WTC11 (cell line): ENCODE measurements at regions not wholly inside any gene's neighbourhood (a gene's known extent, or its start where the extent isn't known, plus 50 kb on each side); places are given as distances from the start of the nearest gene placed in this dataset.

Experiments
- ATF1 ChIP-seq: sonication (generic); formaldehyde crosslinking; IDR thresholded peaks from 2 replicates; pipeline ENCODE4 v1.8.1; 2023; ENCODE audit warnings: mild to moderate bottlenecking, moderate library complexity, missing genetic modification reagents
- CREB1 ChIP-seq: sonication (generic); formaldehyde crosslinking; IDR thresholded peaks from 2 replicates; pipeline ENCODE4 v1.8.0; 2023; ENCODE audit warnings: mild to moderate bottlenecking, missing genetic modification reagents
- ELF4 ChIP-seq: sonication (generic); formaldehyde crosslinking; IDR thresholded peaks from 2 replicates; pipeline ENCODE4 v1.8.1; 2022; ENCODE audit warnings: low read depth, mild to moderate bottlenecking, moderate library complexity, missing genetic modification reagents
- TEAD4 ChIP-seq: sonication (generic); formaldehyde crosslinking; IDR thresholded peaks from 2 replicates; pipeline ENCODE4 v1.8.0; 2022; ENCODE audit warnings: mild to moderate bottlenecking, missing genetic modification reagents
- ZNF423 ChIP-seq: fragments of 250-450 bp; sonication (Bioruptor Pico); IDR thresholded peaks from 2 replicates; pipeline ENCODE4 v2.1.2; 2022; ENCODE audit warnings: mild to moderate bottlenecking, moderate library complexity
- TF ChIP-seq, protein P1 (sequence below): fragments of 250-450 bp; sonication (Bioruptor Pico); conservative IDR thresholded peaks from 2 replicates; pipeline ENCODE4 v1.9.0; 2021; ENCODE audit warnings: mild to moderate bottlenecking
- TF ChIP-seq, protein P2 (sequence below): sonication (generic); formaldehyde crosslinking; IDR thresholded peaks from 2 replicates; pipeline ENCODE4 v1.8.0; 2022; ENCODE audit warnings: mild to moderate bottlenecking, missing genetic modification reagents

DNA sequence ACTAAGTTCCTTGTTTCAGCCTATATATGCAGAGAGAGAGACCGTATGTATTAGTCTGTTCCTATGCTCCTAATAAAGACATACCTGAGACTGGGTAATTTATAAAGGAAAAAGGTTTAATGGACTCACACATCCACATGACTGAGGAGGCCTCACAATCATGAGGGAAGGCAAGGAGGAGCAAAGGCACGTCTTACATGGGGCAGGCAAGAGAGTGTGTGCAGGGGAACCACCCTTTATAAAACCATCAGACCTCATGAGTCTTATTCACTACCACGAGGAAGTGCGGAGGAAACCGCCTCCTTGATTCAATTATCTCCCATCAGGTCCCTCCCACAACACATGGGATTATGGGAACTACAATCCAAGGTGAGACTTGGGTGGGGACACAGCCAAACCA is 73.8 kb downstream of the TMEM18 start:
- no peak for TF ChIP-seq ATF1 (CRISPR knock-in tag)
- no peak for TF ChIP-seq ZNF423
- TF ChIP-seq CREB1 (CRISPR knock-in tag), result no peak
- TF ChIP-seq, protein P1, sequence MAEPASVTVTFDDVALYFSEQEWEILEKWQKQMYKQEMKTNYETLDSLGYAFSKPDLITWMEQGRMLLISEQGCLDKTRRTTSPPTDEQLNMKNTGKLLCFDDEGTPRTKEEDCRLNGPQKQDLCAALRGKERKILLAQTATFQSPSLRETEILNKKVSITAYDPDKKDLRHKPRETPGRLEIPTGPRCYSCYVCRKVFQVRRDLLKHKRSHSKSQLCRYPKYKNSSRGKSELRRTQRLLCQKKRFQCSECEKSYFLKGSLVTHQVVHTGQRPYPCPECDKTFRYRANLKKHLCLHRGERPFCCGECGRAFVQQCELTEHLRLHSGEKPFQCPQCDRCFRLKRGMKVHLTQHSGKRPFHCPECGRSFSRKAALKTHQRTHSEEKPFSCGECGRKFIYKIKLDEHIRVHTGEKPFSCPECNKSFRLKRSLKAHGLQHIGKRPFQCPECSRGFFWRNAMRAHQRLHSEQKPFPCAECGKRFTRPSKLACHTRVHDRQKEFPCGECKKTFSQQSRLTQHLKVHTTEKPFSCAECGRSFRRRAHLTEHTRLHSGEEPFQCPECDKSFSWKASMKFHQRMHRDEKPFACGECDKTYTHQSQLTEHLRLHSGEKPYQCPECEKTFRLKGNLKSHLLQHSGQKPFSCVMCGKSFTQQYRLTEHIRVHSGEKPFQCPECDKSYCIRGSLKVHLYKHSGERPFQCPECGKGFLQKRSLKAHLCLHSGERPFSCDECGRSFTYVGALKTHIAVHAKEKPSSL (CRISPR knock-in tag), result no peak
- TF ChIP-seq, protein P2, sequence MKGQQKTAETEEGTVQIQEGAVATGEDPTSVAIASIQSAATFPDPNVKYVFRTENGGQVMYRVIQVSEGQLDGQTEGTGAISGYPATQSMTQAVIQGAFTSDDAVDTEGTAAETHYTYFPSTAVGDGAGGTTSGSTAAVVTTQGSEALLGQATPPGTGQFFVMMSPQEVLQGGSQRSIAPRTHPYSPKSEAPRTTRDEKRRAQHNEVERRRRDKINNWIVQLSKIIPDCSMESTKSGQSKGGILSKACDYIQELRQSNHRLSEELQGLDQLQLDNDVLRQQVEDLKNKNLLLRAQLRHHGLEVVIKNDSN (CRISPR knock-in tag), result no peak
- TF ChIP-seq ELF4, result no peak
- TF ChIP-seq TEAD4 (CRISPR knock-in tag), result no peak
